H1 (cell line): ENCODE measurements at regions not wholly inside any gene's neighbourhood (a gene's known extent, or its start where the extent isn't known, plus 50 kb on each side); places are given as distances from the start of the nearest gene placed in this dataset.

Experiments used
- BCL11A ChIP-seq, 2 experiments: IDR thresholded peaks; one replicate each; pipeline ENCODE4 v1.6.1; 2011; ENCODE audit warnings: low read depth in 2 of 2, low read length in 2 of 2, mild to moderate bottlenecking in 2 of 2
- CTBP2 ChIP-seq: IDR thresholded peaks from 2 replicates; pipeline ENCODE4 v1.7.0; 2011; ENCODE audit warnings: borderline replicate concordance, mild to moderate bottlenecking, moderate library complexity, mixed read lengths, low read length; ENCODE audit not compliant: insufficient read depth, insufficient read length
- HDAC2 ChIP-seq, 2 experiments: fragments of 300-600 bp in 1 of 2; sonication (generic) in 1 of 2; IDR thresholded peaks; 2 replicates each; pipeline ENCODE4 v1.6.1; 2011 to 2012; ENCODE audit warnings: low read depth in 2 of 2, low read length in 2 of 2, mild to moderate bottlenecking in 2 of 2, moderate library complexity in 2 of 2, borderline replicate concordance in 1 of 2, inconsistent platforms in 1 of 2
- KDM1A ChIP-seq: fragments of 200-600, 300-600 bp; sonication (generic); IDR thresholded peaks from 2 replicates; pipeline ENCODE4 v1.7.1; 2016; ENCODE audit warnings: mild to moderate bottlenecking, low read length, borderline replicate concordance
- MAX ChIP-seq: IDR thresholded peaks from 2 replicates; pipeline ENCODE4 v1.6.1; 2012; ENCODE audit warnings: inconsistent platforms

- no peak for TF ChIP-seq HDAC2 (IDR thresholded peaks at IDR 0.05; ENCODE audit: borderline replicate concordance in 1 of 2, low read depth in 2 of 2, low read length in 2 of 2)
- TF ChIP-seq BCL11A (IDR thresholded peaks at IDR 0.05; ENCODE audit: low read depth in 2 of 2, low read length in 2 of 2): no peak
- TF ChIP-seq MAX: no peak
- no peak for TF ChIP-seq KDM1A
- no peak for TF ChIP-seq CTBP2
Measured at GRCh38 chr14:40574780-40575179, 1031.9 kb upstream of the LRFN5 start (continued).
